HS-27A (cell line): ENCODE measurements at regions not wholly inside any gene's neighbourhood (a gene's known extent, or its start where the extent isn't known, plus 50 kb on each side); places are given as distances from the start of the nearest gene placed in this dataset.
"Not testable (repeated sequence)": the region's sequence is repeated elsewhere in the genome, so short reads cannot be mapped to it uniquely, and the experiment has no call there.

Experiments
- DNase-seq: peaks from one replicate; pipeline ENCODE4 v3.0.0-alpha.2; 2012; ENCODE audit warnings: low read depth, missing footprints

DNA sequence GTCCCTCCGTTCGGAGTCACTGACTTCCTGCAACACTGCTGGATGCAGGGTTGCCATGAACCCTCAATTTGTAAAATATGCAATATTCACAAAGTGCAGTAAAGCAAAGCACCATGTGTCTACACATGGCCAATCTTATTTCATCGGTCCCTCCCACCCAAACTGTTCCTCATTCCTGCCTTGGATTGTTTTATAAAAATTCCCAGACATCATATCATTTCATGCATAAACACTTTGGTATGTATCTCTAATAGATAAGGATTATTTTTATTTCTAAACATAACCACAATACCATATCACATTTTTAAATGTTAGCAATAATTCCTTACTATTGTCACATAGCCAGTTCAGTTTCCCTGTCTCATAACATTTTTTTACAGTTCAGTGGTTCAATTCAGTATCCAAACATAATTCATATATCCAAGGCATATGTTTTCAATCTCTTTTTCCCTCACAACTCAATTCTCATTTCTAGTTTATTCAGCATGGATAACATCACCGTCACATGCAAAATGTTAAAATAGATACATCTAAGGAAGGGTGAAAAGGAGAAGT, 82.0 kb upstream of the PCAT7 start:
- DNase-seq, result peak; percentile 11

DNA sequence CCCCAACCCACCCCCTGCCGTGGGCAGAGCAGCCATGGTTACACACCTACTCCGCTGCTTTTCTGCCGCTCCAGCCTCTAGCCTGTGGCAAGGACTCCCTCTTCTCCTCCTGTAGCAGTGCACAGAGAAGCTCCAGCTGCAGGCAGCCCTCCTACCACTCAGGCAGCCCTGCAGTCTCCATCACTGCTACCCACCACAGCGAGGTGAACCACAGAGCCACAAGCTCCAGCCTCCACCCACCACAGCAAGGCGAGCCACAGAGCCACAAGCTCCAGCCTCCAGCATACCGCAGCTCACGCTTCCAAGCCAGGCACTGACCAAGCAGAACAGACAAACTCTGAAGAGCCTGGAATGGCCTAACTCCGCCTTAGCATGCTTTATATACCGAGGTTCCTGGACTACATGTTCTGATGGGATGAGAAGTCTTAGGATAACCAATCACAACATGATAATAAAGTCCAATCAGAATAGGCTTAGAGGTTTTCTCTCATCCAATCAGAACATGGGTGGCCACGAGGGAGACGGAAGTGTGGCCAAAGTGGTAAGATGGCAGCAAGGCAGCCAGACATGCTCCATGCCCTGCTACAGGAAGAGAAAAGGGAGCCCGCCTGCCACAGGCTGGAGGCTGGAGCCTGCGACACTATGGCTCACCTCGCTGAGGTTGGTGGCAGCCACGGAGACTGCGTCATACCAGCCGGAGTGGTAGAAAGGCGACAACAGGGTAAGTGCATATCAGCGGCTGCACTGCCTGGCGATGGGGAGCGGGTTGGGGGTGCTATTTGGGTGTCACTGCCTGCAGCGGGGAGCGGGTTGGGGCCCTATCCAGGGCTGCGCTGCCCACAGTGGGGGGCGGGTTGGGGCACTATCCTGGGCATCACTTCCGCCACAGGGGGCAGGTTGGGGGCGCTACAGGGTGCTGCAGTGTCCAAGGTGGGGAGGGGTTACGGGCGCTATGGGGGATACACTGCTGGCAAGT, 75.8 kb upstream of the PCAT7 start:
- no peak for DNase-seq

DNA sequence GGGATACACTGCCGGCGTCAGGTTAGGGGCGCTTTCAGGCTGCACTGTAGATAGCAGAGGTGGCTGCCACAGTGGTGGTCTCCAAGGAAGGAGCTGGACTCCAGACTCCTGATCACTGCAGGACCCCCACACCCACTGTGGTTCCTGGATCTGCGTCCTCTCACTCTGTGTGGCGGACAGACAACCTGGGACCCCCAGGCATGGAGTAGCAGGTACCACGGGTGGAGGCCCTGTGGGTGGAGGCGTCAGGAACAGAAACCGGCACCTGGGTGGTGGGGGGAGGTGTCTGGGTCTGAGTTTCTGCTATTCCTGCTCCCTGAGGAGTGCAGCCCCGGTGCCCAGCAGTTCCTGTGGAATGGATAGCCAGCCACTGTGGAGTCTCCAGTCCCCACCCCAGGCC, 75.1 kb upstream of the PCAT7 start:
- DNase-seq, result no peak

DNA sequence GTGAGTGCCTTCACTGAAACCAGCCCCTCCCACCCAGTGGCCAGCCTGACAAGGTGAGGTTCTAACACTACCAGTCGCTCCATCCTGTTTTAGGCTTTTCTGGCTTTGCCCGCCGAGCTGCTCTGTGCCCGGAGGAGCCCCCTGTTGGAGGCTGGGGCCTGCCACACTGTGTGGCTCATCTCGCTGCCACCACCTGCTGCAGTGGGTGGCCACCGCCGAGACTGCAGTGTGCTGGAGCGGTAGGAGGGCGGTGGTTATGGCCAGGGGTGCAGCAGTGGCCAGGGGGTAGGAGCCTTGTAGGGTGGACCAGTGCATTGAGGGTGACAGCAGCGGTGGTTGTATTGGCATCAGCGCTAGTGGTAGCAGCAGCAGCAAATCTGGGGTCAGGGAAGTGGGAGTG, 74.7 kb upstream of the PCAT7 start:
- DNase-seq, result no peak

DNA sequence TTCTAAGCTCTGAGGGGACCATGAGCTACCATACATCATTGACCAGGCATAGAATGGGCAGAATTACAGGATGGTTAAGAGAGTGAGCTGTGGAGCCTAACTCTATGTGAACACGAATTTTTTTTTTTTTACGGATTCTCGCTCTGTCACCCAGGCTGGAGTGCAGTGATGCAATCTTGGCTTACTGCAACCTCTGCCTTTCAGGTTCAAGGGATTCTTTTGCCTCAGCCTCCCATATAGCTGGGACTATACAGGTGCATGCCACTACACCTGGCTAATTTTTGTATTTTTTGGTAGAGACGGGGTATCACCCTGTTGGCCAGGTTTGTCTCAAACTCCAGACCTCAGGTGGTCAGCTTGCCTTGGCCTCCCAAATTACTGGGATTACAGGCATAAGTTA, 72.8 kb upstream of the PCAT7 start:
- DNase-seq, result no peak

DNA sequence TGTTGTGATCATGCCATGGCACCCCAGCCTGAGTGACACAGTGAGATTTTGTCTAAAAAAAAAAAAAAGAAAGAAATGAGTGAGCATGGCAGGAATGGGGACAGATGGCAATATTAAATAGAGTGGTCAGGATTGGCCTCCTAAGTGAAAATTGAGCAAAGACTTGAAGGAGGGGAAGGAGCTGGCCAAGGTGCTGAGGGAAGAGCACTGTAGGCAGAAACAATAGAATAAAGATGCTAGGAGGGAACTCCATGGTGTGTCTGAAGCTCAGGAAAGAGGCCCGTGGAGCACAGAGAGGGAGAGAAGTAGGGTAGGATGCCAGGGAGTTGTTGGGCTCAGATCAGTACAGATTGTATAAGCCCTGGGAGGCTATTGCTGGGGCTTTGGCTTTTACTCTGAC, 64.4 kb upstream of the PCAT7 start:
- no peak for DNase-seq

DNA sequence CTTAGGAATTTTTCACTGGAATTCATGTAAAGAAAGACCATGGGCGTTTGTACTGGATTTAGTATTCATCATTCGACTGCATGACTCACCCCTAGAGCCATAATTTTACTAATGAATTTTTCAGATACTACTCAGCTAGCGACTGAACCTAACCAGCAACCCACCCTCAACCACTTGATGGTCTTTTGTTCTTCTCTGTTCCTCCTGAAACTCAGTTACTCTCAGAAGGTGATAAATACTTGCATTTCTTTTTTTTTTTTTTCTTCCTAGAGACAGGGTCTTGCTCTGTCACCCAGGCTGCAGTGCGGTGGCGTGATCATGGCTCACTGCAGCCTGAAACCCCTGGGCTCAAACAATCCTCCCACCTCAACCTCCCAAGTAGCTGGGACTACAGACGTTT, 62.8 kb upstream of the PCAT7 start:
- not testable (repeated sequence) for DNase-seq

DNA sequence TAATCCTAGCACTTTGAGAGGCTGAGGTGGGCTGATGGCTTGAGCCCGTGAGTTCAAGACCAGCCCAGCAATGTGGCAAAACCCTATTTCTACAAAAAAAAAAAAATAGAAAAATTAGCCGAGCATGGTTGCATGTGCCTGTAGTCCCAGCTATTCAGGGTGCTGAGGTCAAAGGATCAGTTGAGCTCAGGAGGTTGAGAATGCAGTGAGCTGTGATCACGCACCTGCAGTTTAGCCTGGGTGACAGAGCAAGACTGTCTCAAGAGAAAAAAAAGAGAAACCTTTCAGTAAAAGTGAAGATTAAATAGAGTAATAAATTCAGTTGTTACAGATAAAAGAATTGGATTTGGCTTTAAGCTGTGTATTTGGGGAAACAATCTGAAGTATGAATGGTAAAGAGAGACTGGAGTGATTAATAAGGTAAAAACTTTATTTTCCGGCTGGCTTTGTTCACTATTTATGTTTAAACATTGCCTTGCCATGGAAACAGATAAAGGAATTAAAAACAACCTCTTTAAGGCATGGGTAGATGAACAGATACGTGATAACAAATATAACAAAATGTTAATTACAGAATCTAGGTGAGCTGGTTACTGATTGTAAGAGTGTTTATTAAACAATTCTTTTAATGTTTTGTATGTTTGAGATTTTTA, 56.0 kb upstream of the PCAT7 start:
- no peak for DNase-seq

DNA sequence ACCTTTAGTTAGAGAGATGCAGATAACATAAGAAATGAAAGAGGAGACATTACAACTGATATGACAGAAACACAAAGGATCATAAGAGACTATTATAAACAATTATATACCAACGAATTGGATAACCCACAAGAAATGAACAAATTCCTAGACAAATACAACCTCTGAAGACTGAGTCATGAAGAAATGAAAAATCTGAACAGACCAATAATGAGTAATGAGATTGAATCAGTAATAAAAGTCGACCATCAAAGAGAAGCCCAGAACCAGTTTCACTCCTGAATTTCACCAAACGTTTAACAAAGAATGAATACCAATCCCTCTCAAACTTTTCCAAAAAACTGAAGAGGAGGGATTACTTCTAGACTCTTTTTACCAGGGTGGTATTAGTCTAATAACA, 50.5 kb upstream of the PCAT7 start:
- DNase-seq, result no peak
